ENCODE measurements at regions not wholly inside any gene's neighbourhood (a gene's known extent, or its start where the extent isn't known, plus 50 kb on each side); places are given as distances from the start of the nearest gene placed in this dataset.

- H3K4me3 ChIP-seq (ENCODE audit: low read depth, low read length) = no peak overlapping the region
- TF ChIP-seq, protein P1, sequence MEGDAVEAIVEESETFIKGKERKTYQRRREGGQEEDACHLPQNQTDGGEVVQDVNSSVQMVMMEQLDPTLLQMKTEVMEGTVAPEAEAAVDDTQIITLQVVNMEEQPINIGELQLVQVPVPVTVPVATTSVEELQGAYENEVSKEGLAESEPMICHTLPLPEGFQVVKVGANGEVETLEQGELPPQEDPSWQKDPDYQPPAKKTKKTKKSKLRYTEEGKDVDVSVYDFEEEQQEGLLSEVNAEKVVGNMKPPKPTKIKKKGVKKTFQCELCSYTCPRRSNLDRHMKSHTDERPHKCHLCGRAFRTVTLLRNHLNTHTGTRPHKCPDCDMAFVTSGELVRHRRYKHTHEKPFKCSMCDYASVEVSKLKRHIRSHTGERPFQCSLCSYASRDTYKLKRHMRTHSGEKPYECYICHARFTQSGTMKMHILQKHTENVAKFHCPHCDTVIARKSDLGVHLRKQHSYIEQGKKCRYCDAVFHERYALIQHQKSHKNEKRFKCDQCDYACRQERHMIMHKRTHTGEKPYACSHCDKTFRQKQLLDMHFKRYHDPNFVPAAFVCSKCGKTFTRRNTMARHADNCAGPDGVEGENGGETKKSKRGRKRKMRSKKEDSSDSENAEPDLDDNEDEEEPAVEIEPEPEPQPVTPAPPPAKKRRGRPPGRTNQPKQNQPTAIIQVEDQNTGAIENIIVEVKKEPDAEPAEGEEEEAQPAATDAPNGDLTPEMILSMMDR (IDR thresholded peaks at IDR 0.05; ENCODE audit: insufficient read depth, low read depth, low read length) = no peak
- peaks cover 11% of the 10 kb centered on the region for H3K27me3 ChIP-seq (ENCODE audit: control insufficient read depth, insufficient read depth, low read length)
- DNase-seq (ENCODE audit: low read depth) = no peak
- ChIA-PET CTCF (no interaction called here), POLR2A (no interaction called here)
- no peaks in the 10 kb centered on the region for H3K36me3 ChIP-seq (ENCODE audit: control insufficient read depth, insufficient read depth, low read length)
These were observed 111.1 kb upstream of the MVB12B start for GRCh38 chr9:126215486-126215885.

DNA sequence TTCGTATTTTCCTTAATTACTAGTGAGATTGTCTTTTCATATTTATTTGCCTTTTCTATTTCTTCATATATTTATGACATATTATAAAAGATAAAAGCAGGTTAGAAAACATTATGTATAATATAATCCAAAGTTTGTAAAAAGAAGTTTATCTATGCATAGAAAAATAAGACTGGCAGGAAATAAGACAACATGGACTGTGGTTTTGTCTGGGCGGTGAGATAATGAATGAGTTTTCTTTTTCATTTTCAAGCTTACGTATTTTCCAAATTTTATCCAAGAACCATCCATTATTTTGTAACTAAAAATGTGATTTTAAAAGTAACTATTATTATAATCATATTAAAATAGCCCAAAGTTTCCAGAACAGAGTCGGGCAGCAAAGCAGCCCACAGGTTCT, 109.8 kb upstream of the MVB12B start:
- Histone ChIP-seq H3K4me3 (ENCODE audit: low read depth, low read length) (no peak overlapping the region), H3K36me3 (ENCODE audit: control insufficient read depth, insufficient read depth, low read length) (no peaks in the 10 kb centered on the region), H3K27me3 (ENCODE audit: control insufficient read depth, insufficient read depth, low read length) (peaks cover 7% of the 10 kb centered on the region)
- no peak for DNase-seq (ENCODE audit: low read depth)
- POLR2A ChIA-PET = interaction anchor here (0.5 kb wide), 1 partner anchor 575 kb away, joined by 3 read pairs; no protein-coding TSS in a partner anchor
- CTCF ChIA-PET = interaction anchor here (1.6 kb wide), 1 partner anchor 13 kb away, joined by 4 read pairs; no protein-coding TSS in a partner anchor
- TF ChIP-seq, protein P1 (IDR thresholded peaks at IDR 0.05; ENCODE audit: insufficient read depth, low read depth, low read length) = no peak

GRCh38 chr9:126217250-126217653, 109.4 kb upstream of the MVB12B start:
- no peak for DNase-seq (ENCODE audit: low read depth)
- TF ChIP-seq, protein P1 (IDR thresholded peaks at IDR 0.05; ENCODE audit: insufficient read depth, low read depth, low read length) = no peak
- Histone ChIP-seq H3K36me3 (ENCODE audit: control insufficient read depth, insufficient read depth, low read length) (no peaks in the 10 kb centered on the region), H3K27me3 (ENCODE audit: control insufficient read depth, insufficient read depth, low read length) (peaks cover 11% of the 10 kb centered on the region), H3K4me3 (ENCODE audit: low read depth, low read length) (no peak overlapping the region)
- POLR2A ChIA-PET = no interaction called here
- CTCF ChIA-PET = interaction anchor here (1.6 kb wide), 1 partner anchor 12 kb away, joined by 4 read pairs; no protein-coding TSS in a partner anchor

- CTCF ChIA-PET = no interaction called here
- peaks cover 15% of the 10 kb centered on the region for H3K27me3 ChIP-seq (ENCODE audit: control insufficient read depth, insufficient read depth, low read length)
- H3K36me3 ChIP-seq (ENCODE audit: control insufficient read depth, insufficient read depth, low read length) = no peaks in the 10 kb centered on the region
- TF ChIP-seq, protein P1 (IDR thresholded peaks at IDR 0.05; ENCODE audit: insufficient read depth, low read depth, low read length) = no peak
- POLR2A ChIA-PET = no interaction called here
- no peak overlapping the region for H3K4me3 ChIP-seq (ENCODE audit: low read depth, low read length)
- no peak for DNase-seq (ENCODE audit: low read depth)
These were observed 108.8 kb upstream of the MVB12B start for GRCh38 chr9:126217797-126218196.

- Histone ChIP-seq H3K36me3 (ENCODE audit: control insufficient read depth, insufficient read depth, low read length) (no peaks in the 10 kb centered on the region), H3K27me3 (ENCODE audit: control insufficient read depth, insufficient read depth, low read length) (peaks cover 22% of the 10 kb centered on the region), H3K4me3 (ENCODE audit: low read depth, low read length) (no peak overlapping the region)
- ChIA-PET CTCF (no interaction called here), POLR2A (no interaction called here)
- TF ChIP-seq, protein P1 (IDR thresholded peaks at IDR 0.05; ENCODE audit: insufficient read depth, low read depth, low read length) = no peak
- no peak for DNase-seq (ENCODE audit: low read depth)
These were observed 108.1 kb upstream of the MVB12B start for GRCh38 chr9:126218359-126219125.
